ENCODE measurements at regions not wholly inside any gene's neighbourhood (a gene's known extent, or its start where the extent isn't known, plus 50 kb on each side); places are given as distances from the start of the nearest gene placed in this dataset.

DNA sequence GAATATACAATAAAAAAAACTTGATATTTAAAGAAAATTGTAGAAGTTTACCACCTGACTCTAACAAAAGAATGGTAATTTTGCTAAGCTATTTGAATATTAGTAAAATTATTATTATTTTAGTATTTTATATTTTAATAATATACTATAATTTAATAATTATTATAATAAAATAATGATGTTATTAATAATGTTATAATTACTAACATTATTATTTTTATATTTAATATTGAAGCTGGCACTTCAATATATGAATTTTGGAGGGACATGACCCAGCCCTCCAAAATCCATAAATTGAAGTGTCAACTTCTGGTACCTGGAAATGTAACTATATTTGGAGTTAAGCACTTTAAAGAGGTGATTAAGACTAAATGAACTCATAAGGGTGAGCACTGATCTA is 486.1 kb upstream of the CDH9 start:
- TF ChIP-seq FOXM1 (IDR thresholded peaks at IDR 0.05; ENCODE audit: borderline replicate concordance, low read depth): no peak
- no peak for TF ChIP-seq CEBPB (IDR thresholded peaks at IDR 0.05)
- no peak for TF ChIP-seq ZBTB7A (IDR thresholded peaks at IDR 0.05; ENCODE audit: low read depth)

All from Ishikawa (cell line).